ENCODE measurements at regions not wholly inside any gene's neighbourhood (a gene's known extent, or its start where the extent isn't known, plus 50 kb on each side); places are given as distances from the start of the nearest gene placed in this dataset.
"Not testable (repeated sequence)": the region's sequence is repeated elsewhere in the genome, so short reads cannot be mapped to it uniquely, and the experiment has no call there.

GRCh38 chr15:62517541-62517940, 352.5 kb upstream of the C2CD4B start:
- H3K36me3 Mint-ChIP-seq (ENCODE audit: unreplicated experiment), result peaks cover 4% of the 10 kb centered on the region
- DNase-seq (ENCODE audit: extremely low spot score, unreplicated experiment), result no peak
- H3K9me3 Mint-ChIP-seq (ENCODE audit: unreplicated experiment), result no peaks in the 10 kb centered on the region
- H3K4me1 Mint-ChIP-seq (ENCODE audit: unreplicated experiment), result peaks cover under 1% of the 10 kb centered on the region
- no peak overlapping the region for H3K4me3 Mint-ChIP-seq (ENCODE audit: unreplicated experiment)
- TF ChIP-seq CTCF (IDR thresholded peaks at IDR 0.05), result no peak
- no peaks in the 10 kb centered on the region for H3K27me3 Mint-ChIP-seq (ENCODE audit: unreplicated experiment)
- no peak overlapping the region for H3K27ac Mint-ChIP-seq (ENCODE audit: unreplicated experiment)

GRCh38 chr15:62518666-62519065, 353.6 kb upstream of the C2CD4B start:
- not testable (repeated sequence) for H3K4me1 Mint-ChIP-seq (ENCODE audit: unreplicated experiment); H3K36me3 Mint-ChIP-seq (ENCODE audit: unreplicated experiment); H3K9me3 Mint-ChIP-seq (ENCODE audit: unreplicated experiment); DNase-seq (ENCODE audit: extremely low spot score, unreplicated experiment); H3K4me3 Mint-ChIP-seq (ENCODE audit: unreplicated experiment); H3K27me3 Mint-ChIP-seq (ENCODE audit: unreplicated experiment); H3K27ac Mint-ChIP-seq (ENCODE audit: unreplicated experiment)

- H3K27ac Mint-ChIP-seq (ENCODE audit: unreplicated experiment), result no peak overlapping the region
- no peak for TF ChIP-seq CTCF (IDR thresholded peaks at IDR 0.05)
- H3K4me1 Mint-ChIP-seq (ENCODE audit: unreplicated experiment), result peaks cover 2% of the 10 kb centered on the region
- no peak for DNase-seq (ENCODE audit: extremely low spot score, unreplicated experiment)
- no peaks in the 10 kb centered on the region for H3K27me3 Mint-ChIP-seq (ENCODE audit: unreplicated experiment)
- H3K36me3 Mint-ChIP-seq (ENCODE audit: unreplicated experiment), result no peaks in the 10 kb centered on the region
- H3K9me3 Mint-ChIP-seq (ENCODE audit: unreplicated experiment), result no peaks in the 10 kb centered on the region
- no peak overlapping the region for H3K4me3 Mint-ChIP-seq (ENCODE audit: unreplicated experiment)
Measured at GRCh38 chr15:62519900-62520299, 354.8 kb upstream of the C2CD4B start.

- Mint-ChIP-seq H3K9me3 (ENCODE audit: unreplicated experiment) (no peaks in the 10 kb centered on the region), H3K4me3 (ENCODE audit: unreplicated experiment) (no peak overlapping the region), H3K27ac (ENCODE audit: unreplicated experiment) (no peak overlapping the region), H3K36me3 (ENCODE audit: unreplicated experiment) (no peaks in the 10 kb centered on the region), H3K27me3 (ENCODE audit: unreplicated experiment) (no peaks in the 10 kb centered on the region), H3K4me1 (ENCODE audit: unreplicated experiment) (peaks cover 2% of the 10 kb centered on the region)
- TF ChIP-seq CTCF (IDR thresholded peaks at IDR 0.05), result no peak
- DNase-seq (ENCODE audit: extremely low spot score, unreplicated experiment), result no peak
Measured at GRCh38 chr15:62520887-62521286, 355.8 kb upstream of the C2CD4B start.

- Mint-ChIP-seq H3K4me1 (ENCODE audit: unreplicated experiment) (peaks cover 2% of the 10 kb centered on the region), H3K27ac (ENCODE audit: unreplicated experiment) (no peak overlapping the region), H3K4me3 (ENCODE audit: unreplicated experiment) (no peak overlapping the region), H3K36me3 (ENCODE audit: unreplicated experiment) (no peaks in the 10 kb centered on the region), H3K27me3 (ENCODE audit: unreplicated experiment) (no peaks in the 10 kb centered on the region), H3K9me3 (ENCODE audit: unreplicated experiment) (no peaks in the 10 kb centered on the region)
- TF ChIP-seq CTCF (IDR thresholded peaks at IDR 0.05), result no peak
- DNase-seq (ENCODE audit: extremely low spot score, unreplicated experiment), result no peak
Measured at GRCh38 chr15:62521396-62521795, 356.3 kb upstream of the C2CD4B start.

- H3K4me1 Mint-ChIP-seq (ENCODE audit: unreplicated experiment), result peaks cover 2% of the 10 kb centered on the region
- H3K4me3 Mint-ChIP-seq (ENCODE audit: unreplicated experiment), result no peak overlapping the region
- H3K27me3 Mint-ChIP-seq (ENCODE audit: unreplicated experiment), result no peaks in the 10 kb centered on the region
- no peaks in the 10 kb centered on the region for H3K36me3 Mint-ChIP-seq (ENCODE audit: unreplicated experiment)
- H3K9me3 Mint-ChIP-seq (ENCODE audit: unreplicated experiment), result no peaks in the 10 kb centered on the region
- TF ChIP-seq CTCF (IDR thresholded peaks at IDR 0.05), result no peak
- H3K27ac Mint-ChIP-seq (ENCODE audit: unreplicated experiment), result no peak overlapping the region
- DNase-seq (ENCODE audit: extremely low spot score, unreplicated experiment), result no peak
Measured at GRCh38 chr15:62524848-62525247, 359.8 kb upstream of the C2CD4B start.

All from osteocyte (in vitro differentiated cells).